ENCODE measurements at regions not wholly inside any gene's neighbourhood (a gene's known extent, or its start where the extent isn't known, plus 50 kb on each side); places are given as distances from the start of the nearest gene placed in this dataset.

- H3K36me3 ChIP-seq (replicated peaks in 1 of 2; ENCODE audit: control extremely low read depth in 1 of 2, control insufficient read depth in 1 of 2, extremely low read depth in 1 of 2, insufficient read depth in 2 of 2, low read length in 1 of 2): no peaks in the 10 kb centered on the region
- Mint-ChIP-seq H3K4me1 (no peaks in the 10 kb centered on the region), H3K27ac (no peak overlapping the region), H3K9me3 (ENCODE audit: insufficient read depth) (no peaks in the 10 kb centered on the region), H3K4me3 (no peak overlapping the region), H3K27me3 (no peaks in the 10 kb centered on the region)
- CTCF ChIA-PET: no interaction called here
- H3K4me1 ChIP-seq (ENCODE audit: control insufficient read depth in 2 of 2, insufficient read depth in 2 of 2, low read length in 2 of 2): no peaks in the 10 kb centered on the region
- no peak overlapping the region for H2AFZ ChIP-seq (ENCODE audit: insufficient read depth, low read depth, low read length, poor library complexity, severe bottlenecking)
- no peak for TF ChIP-seq CTCF (IDR thresholded peaks at IDR 0.05)
- TF ChIP-seq EZH2 (IDR thresholded peaks at IDR 0.05; ENCODE audit: borderline replicate concordance, insufficient read depth, low read depth, low read length, poor library complexity, severe bottlenecking): no peak
- intact Hi-C loops (cut with micrococcal nuclease): no loop called here
- H3K4me2 ChIP-seq (replicated peaks; ENCODE audit: low read depth, low read length, poor library complexity, severe bottlenecking): no peak overlapping the region
- no peak for DNase-seq
- no peaks in the 10 kb centered on the region for H3K79me2 ChIP-seq (ENCODE audit: control insufficient read depth, insufficient read depth, low read length)
- H4K20me1 ChIP-seq (ENCODE audit: control insufficient read depth, insufficient read depth, low read length, poor library complexity, severe bottlenecking): no peaks in the 10 kb centered on the region
- H3K27me3 ChIP-seq (replicated peaks in 1 of 4; ENCODE audit: control extremely low read depth in 1 of 4, control insufficient read depth in 3 of 4, insufficient read depth in 4 of 4, low read length in 3 of 4): no peaks in the 10 kb centered on the region
- no peak overlapping the region for H3K27ac ChIP-seq (ENCODE audit: low read length in 2 of 2)
- ATAC-seq (ENCODE audit: low read depth): no peak
- H3K9ac ChIP-seq (ENCODE audit: low read length): no peak overlapping the region
- H3K9me3 ChIP-seq (ENCODE audit: control extremely low read depth in 1 of 3, control insufficient read depth in 2 of 3, insufficient read depth in 1 of 3, low read length in 2 of 3): no peaks in the 10 kb centered on the region
- POLR2A ChIA-PET: no interaction called here
- H3K4me3 ChIP-seq (ENCODE audit: control extremely low read depth in 1 of 5, extremely low read depth in 1 of 5, insufficient read depth in 1 of 5, low read depth in 2 of 5, low read length in 4 of 5): no peak overlapping the region
Observed at GRCh38 chr3:154932633-154933032, 147.5 kb upstream of the MME start.

GRCh38 chr3:154931484-154931883, 148.6 kb upstream of the MME start:
- Mint-ChIP-seq H3K27me3 (no peaks in the 10 kb centered on the region), H3K27ac (no peak overlapping the region), H3K9me3 (ENCODE audit: insufficient read depth) (no peaks in the 10 kb centered on the region), H3K4me3 (no peak overlapping the region), H3K4me1 (no peaks in the 10 kb centered on the region)
- H3K79me2 ChIP-seq (ENCODE audit: control insufficient read depth, insufficient read depth, low read length): no peaks in the 10 kb centered on the region
- no peak for TF ChIP-seq EZH2 (IDR thresholded peaks at IDR 0.05; ENCODE audit: borderline replicate concordance, insufficient read depth, low read depth, low read length, poor library complexity, severe bottlenecking)
- TF ChIP-seq CTCF (IDR thresholded peaks at IDR 0.05): no peak
- H3K27ac ChIP-seq (ENCODE audit: low read length in 2 of 2): no peak overlapping the region
- no peaks in the 10 kb centered on the region for H3K27me3 ChIP-seq (replicated peaks in 1 of 4; ENCODE audit: control extremely low read depth in 1 of 4, control insufficient read depth in 3 of 4, insufficient read depth in 4 of 4, low read length in 3 of 4)
- CTCF ChIA-PET: no interaction called here
- no peaks in the 10 kb centered on the region for H3K9me3 ChIP-seq (ENCODE audit: control extremely low read depth in 1 of 3, control insufficient read depth in 2 of 3, insufficient read depth in 1 of 3, low read length in 2 of 3)
- H3K4me1 ChIP-seq (ENCODE audit: control insufficient read depth in 2 of 2, insufficient read depth in 2 of 2, low read length in 2 of 2): no peaks in the 10 kb centered on the region
- no peak overlapping the region for H3K4me3 ChIP-seq (ENCODE audit: control extremely low read depth in 1 of 5, extremely low read depth in 1 of 5, insufficient read depth in 1 of 5, low read depth in 2 of 5, low read length in 4 of 5)
- WGBS (ENCODE audit: insufficient coverage): no CpG with 5 or more reads among the region's 1 CpG
- ATAC-seq (ENCODE audit: low read depth) (no peak), DNase-seq (no peak)
- intact Hi-C loops (cut with micrococcal nuclease): no loop called here
- H4K20me1 ChIP-seq (ENCODE audit: control insufficient read depth, insufficient read depth, low read length, poor library complexity, severe bottlenecking): no peaks in the 10 kb centered on the region
- no peak overlapping the region for H2AFZ ChIP-seq (ENCODE audit: insufficient read depth, low read depth, low read length, poor library complexity, severe bottlenecking)
- POLR2A ChIA-PET: no interaction called here
- no peak overlapping the region for H3K4me2 ChIP-seq (replicated peaks; ENCODE audit: low read depth, low read length, poor library complexity, severe bottlenecking)
- no peaks in the 10 kb centered on the region for H3K36me3 ChIP-seq (replicated peaks in 1 of 2; ENCODE audit: control extremely low read depth in 1 of 2, control insufficient read depth in 1 of 2, extremely low read depth in 1 of 2, insufficient read depth in 2 of 2, low read length in 1 of 2)
- H3K9ac ChIP-seq (ENCODE audit: low read length): no peak overlapping the region

Data from B cell (primary cell).